ENCODE measurements at regions not wholly inside any gene's neighbourhood (a gene's known extent, or its start where the extent isn't known, plus 50 kb on each side); places are given as distances from the start of the nearest gene placed in this dataset.

DNA sequence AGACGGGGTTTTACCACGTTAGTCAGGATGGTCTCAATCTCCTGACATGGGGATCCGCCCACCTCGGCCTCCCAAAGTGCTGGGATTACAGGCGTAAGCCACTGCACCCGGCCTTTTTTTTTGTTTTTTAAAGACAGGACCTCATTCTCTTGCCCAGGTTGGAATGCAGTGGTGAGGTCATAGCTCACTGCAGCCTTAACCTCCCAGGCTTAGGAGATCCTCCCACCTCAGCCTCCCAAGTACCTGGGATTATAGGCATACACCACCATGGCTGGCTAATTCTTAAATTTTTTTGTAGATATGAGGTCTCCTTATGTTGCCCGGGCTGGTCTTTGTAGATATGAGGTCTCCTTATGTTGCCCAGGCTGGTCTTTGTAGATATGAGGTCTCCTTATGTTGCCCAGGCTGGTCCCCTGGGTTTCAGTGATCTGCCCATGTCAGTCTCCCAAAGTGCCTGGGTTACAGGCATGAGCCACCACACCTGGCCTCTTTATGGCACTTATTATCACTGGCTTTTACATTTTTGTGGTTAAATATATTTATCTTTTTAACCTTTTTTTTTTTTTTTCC lies 82.3 kb upstream of the RNU6-1 start:
- Mint-ChIP-seq H3K4me1 (no peaks in the 10 kb centered on the region), H3K9me3 (peaks cover 18% of the 10 kb centered on the region), H3K36me3 (ENCODE audit: low read depth) (peaks cover 5% of the 10 kb centered on the region), H3K4me3 (no peak overlapping the region), H3K27ac (no peak overlapping the region), H3K27me3 (ENCODE audit: insufficient read depth, low read depth, poor library complexity) (peaks cover 3% of the 10 kb centered on the region)
- Histone ChIP-seq H3K36me3 (ENCODE audit: insufficient read depth) (peaks cover 3% of the 10 kb centered on the region; the same call in 1 of the 2 replicates), H4K20me1 (replicated peaks; ENCODE audit: insufficient read depth) (no peaks in the 10 kb centered on the region), H3K9me2 (ENCODE audit: insufficient read depth) (0 out of 2 replicates have a peak, but pooled peaks cover 5% of the 10 kb centered on the region), H3K27me3 (ENCODE audit: insufficient read depth) (no peaks in the 10 kb centered on the region), H3K4me3 (no peak overlapping the region), H3K4me1 (ENCODE audit: insufficient read depth) (peaks cover 7% of the 10 kb centered on the region), H2AFZ (no peak overlapping the region), H3F3A (replicated peaks; ENCODE audit: low read depth) (no peaks in the 10 kb centered on the region), H3K4me2 (no peak overlapping the region), H3K79me2 (replicated peaks; ENCODE audit: insufficient read depth) (no peaks in the 10 kb centered on the region), H3K27ac (ENCODE audit: low read depth) (no peak overlapping the region)
- ATAC-seq (no peak), DNase-seq (ENCODE audit: low spot score) (no peak)
- no peak for TF ChIP-seq REST (IDR thresholded peaks at IDR 0.05; ENCODE audit: unreplicated experiment)
- no peak for TF ChIP-seq JUNB (IDR thresholded peaks at IDR 0.05; ENCODE audit: unreplicated experiment)
- TF ChIP-seq ETS1 (IDR thresholded peaks at IDR 0.05) = no peak
- TF ChIP-seq CTCF (conservative IDR thresholded peaks at IDR 0.05; ENCODE audit: low read depth in 2 of 2) = no peak
- no peak for TF ChIP-seq NANOG (IDR thresholded peaks at IDR 0.05; ENCODE audit: borderline replicate concordance)
- TF ChIP-seq POLR2AphosphoS5 (IDR thresholded peaks at IDR 0.05; ENCODE audit: low read depth) = no peak
- TF ChIP-seq CREB1 (CRISPR knock-in tag; IDR thresholded peaks at IDR 0.05; ENCODE audit: low read depth) = no peak
- no peak for TF ChIP-seq EZH2phosphoT487 (IDR thresholded peaks at IDR 0.05; ENCODE audit: unreplicated experiment)
- no peak for TF ChIP-seq ZNF462 (CRISPR knock-in tag; IDR thresholded peaks at IDR 0.05)
- no peak for TF ChIP-seq STAT1 (IDR thresholded peaks at IDR 0.05; ENCODE audit: unreplicated experiment)
- TF ChIP-seq ZNF331 (CRISPR knock-in tag; IDR thresholded peaks at IDR 0.05; ENCODE audit: low read depth) = no peak
- TF ChIP-seq EZH2 (IDR thresholded peaks at IDR 0.05; ENCODE audit: low read depth, unreplicated experiment) = no peak
